Large intestine (tissue), 3 donors: ENCODE measurements at regions not wholly inside any gene's neighbourhood (a gene's known extent, or its start where the extent isn't known, plus 50 kb on each side); places are given as distances from the start of the nearest gene placed in this dataset.

ENCODE experiments used
- DNase-seq, 2 donors: peaks; one replicate each; pipeline versions ENCODE4 v3.0.0 to v3.0.0-alpha.2; 2013
- H3K27ac ChIP-seq: one replicate; pipeline ENCODE4 v1.5.1; 2013; ENCODE audit warnings: low read length
- H3K27me3 ChIP-seq: 2 replicates; pipeline ENCODE4 v1.6.1; 2013; ENCODE audit warnings: low read length; ENCODE audit not compliant: control insufficient read depth, insufficient read depth
- H3K36me3 ChIP-seq: 2 replicates; pipeline ENCODE4 v1.6.1; 2013; ENCODE audit warnings: low read length; ENCODE audit not compliant: control insufficient read depth, insufficient read depth
- H3K4me1 ChIP-seq: one replicate; pipeline ENCODE4 v1.6.1; 2013; ENCODE audit warnings: low read length; ENCODE audit not compliant: control insufficient read depth, insufficient read depth
- H3K4me3 ChIP-seq: one replicate; pipeline ENCODE4 v1.5.1; 2013; ENCODE audit warnings: low read length
- H3K9me3 ChIP-seq: one replicate; pipeline ENCODE4 v1.6.1; 2013; ENCODE audit warnings: mild to moderate bottlenecking, low read depth, low read length, moderate library complexity; ENCODE audit not compliant: control insufficient read depth
- WGBS: methylation state at CpG from one replicate; pipeline ENCODE4 v1.1.5; 2013; ENCODE audit warnings: low lambda C conversion rate; ENCODE audit not compliant: insufficient coverage; 5-methylcytosine and 5-hydroxymethylcytosine counted together

DNA sequence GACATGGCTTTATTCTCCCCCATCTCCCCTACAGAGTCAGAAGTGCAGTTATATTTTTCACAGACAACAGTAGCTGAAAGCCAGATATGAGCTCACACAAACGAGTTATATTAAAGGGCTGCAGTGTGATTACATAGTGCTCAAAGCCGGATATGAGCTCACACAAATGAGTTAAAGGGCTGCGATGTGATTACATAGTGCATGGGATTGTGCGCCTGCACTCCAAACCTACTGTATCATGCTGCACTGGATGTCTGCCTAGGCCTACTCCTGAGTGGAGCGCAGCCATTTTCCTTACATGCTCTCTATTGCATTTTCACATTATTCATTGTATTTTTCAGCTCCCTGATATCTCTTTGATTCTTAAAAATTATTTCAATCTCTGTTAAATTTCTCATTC lies 414.6 kb upstream of the LARGE1 start:
- Histone ChIP-seq H3K4me1 (no peaks in the 10 kb centered on the region), H3K9me3 (no peaks in the 10 kb centered on the region), H3K27ac (no peak overlapping the region), H3K4me3 (no peak overlapping the region), H3K27me3 (no peaks in the 10 kb centered on the region), H3K36me3 (no peaks in the 10 kb centered on the region)
- no CpG with 5 or more reads among the region's 5 CpGs for WGBS
- no peak for DNase-seq

DNA sequence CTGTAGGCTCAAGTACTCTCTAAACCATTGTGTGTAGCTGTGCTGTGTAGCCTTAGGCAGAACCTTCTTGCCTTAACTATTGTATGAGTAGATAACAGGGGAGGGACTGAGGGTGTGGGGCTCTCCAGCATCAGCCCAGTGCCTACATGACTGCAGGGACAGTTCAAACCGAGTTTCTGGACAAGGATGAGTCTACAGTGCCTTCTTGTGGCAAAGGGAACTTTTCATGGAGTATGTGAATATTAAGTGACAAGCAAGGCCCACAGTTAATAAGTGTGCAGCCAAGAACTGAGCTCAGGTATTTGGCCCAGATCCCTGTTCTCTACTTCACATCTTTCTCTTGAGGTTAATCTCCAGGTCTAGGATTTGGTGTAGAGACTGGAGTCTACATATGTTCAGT lies 424.4 kb upstream of the LARGE1 start:
- no peak for DNase-seq

DNA sequence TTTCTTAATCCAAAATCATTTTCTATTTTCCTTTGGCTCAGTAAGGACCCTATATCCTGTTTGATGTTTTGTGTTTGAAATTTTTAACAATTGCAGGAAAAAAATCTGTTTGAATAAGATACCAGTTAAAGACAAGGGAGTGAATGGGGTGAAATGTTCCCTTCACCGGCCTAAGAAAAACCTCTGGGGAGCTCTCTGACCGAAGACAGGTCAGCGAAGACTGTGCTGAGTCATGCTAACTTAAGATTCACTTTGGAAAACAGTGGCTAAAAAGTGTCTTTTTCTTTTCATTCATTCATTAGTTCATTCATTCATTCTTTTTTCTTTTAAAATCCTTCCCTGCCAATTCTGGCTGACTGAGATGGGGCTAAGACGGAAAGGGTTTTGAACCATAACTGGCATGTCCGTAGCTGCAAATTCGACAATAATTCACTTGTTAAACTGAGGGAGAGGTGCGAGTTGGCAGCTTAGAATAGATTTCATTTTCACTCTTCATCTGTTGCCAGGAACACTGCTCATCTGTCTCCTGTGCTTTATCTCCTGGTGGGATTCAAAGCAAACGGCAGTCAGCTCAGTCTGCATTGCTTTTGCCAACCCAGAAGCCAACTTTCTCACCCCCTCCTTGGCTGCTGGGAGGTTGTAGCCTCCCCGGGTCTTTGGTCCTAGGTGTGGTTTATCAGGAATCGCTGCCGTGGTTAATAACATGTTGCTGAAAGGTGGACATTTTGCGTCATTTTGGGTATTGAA lies 434.0 kb upstream of the LARGE1 start:
- no peak for DNase-seq
- no peaks in the 10 kb centered on the region for H3K9me3 ChIP-seq
- no peak overlapping the region for H3K4me3 ChIP-seq
- no peak overlapping the region for H3K27ac ChIP-seq
- no peaks in the 10 kb centered on the region for H3K36me3 ChIP-seq
- no peaks in the 10 kb centered on the region for H3K4me1 ChIP-seq
- 83% methylated on average over 6 of the region's 12 CpGs for WGBS
- no peaks in the 10 kb centered on the region for H3K27me3 ChIP-seq

More for the DNA sequence above, 424.4 kb upstream of the LARGE1 start:
- Histone ChIP-seq H3K4me3 (no peak overlapping the region), H3K27ac (no peak overlapping the region), H3K36me3 (no peaks in the 10 kb centered on the region), H3K27me3 (no peaks in the 10 kb centered on the region), H3K4me1 (no peaks in the 10 kb centered on the region), H3K9me3 (no peaks in the 10 kb centered on the region)
- WGBS = no CpG with 5 or more reads among the region's 1 CpG

DNA sequence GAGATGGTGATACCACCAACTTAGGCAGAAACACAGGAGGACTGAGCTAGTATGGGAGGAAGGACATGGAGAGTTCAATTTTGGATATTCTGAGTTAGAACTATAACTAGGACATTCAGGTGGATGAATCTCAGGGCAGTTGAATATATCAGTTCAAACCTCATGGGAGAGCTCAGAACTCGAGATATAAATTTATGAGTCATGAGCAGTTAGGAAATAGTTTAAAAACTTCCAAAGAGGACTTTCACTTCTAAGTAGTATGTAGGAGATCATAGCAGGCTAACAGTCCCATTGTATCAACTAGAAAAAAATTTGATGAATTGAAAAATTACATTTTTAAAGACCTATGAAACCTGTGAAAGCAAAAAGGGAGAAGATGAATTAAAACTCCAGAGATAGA lies 436.2 kb upstream of the LARGE1 start:
- H3K9me3 ChIP-seq = no peaks in the 10 kb centered on the region
- 80% methylated on average over 1 of the region's 1 CpG for WGBS
- DNase-seq = no peak
- no peak overlapping the region for H3K27ac ChIP-seq
- no peaks in the 10 kb centered on the region for H3K36me3 ChIP-seq
- no peak overlapping the region for H3K4me3 ChIP-seq
- H3K27me3 ChIP-seq = no peaks in the 10 kb centered on the region
- H3K4me1 ChIP-seq = no peaks in the 10 kb centered on the region

DNA sequence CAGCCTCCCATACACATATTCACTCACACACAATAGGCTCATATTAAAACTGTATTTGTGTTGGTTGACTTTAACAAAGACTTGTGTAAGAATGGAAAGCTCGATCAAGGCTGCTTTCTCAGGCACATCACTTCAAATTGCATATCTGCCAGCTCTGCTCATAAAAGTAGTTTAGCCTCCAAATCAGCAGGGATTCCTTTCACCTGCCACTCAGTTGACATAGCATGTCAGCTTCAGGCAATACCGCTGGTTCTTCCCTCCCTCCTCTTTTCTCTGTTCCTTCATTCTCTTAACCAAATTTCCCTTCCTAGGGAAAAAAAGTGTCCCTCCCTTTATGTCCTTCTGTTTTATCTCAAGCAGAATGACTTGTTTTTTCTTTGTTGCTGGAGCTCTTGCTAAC lies 450.4 kb upstream of the LARGE1 start:
- Histone ChIP-seq H3K9me3 (no peaks in the 10 kb centered on the region), H3K27me3 (no peaks in the 10 kb centered on the region), H3K27ac (no peak overlapping the region), H3K36me3 (no peaks in the 10 kb centered on the region), H3K4me1 (no peaks in the 10 kb centered on the region), H3K4me3 (no peak overlapping the region)
- no peak for DNase-seq
- WGBS = 90% methylated on average over 1 of the region's 2 CpGs

DNA sequence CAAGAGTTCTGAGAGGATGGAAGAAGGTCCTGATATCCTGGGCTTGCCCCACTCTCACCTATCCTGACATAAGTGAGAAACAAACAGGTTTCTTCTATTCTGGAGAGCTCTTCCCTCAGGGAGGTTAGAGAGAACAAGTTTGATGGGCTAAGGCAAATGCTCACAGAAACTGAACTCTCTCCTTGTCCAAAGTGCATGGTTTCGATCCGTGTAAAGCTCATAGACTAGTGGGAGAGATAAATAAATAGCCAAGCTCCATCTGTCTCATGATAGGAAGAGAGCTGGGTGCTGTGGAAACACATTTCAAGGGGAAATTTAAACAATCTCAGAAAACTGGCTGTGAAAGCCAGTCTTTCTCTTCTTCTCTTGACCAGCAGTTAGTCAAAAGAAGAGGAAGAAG lies 459.5 kb upstream of the LARGE1 start:
- Histone ChIP-seq H3K4me1 (no peaks in the 10 kb centered on the region), H3K27me3 (no peaks in the 10 kb centered on the region), H3K9me3 (no peaks in the 10 kb centered on the region), H3K4me3 (no peak overlapping the region), H3K36me3 (no peaks in the 10 kb centered on the region), H3K27ac (no peak overlapping the region)
- no peak for DNase-seq
- no CpG with 5 or more reads among the region's 2 CpGs for WGBS

DNA sequence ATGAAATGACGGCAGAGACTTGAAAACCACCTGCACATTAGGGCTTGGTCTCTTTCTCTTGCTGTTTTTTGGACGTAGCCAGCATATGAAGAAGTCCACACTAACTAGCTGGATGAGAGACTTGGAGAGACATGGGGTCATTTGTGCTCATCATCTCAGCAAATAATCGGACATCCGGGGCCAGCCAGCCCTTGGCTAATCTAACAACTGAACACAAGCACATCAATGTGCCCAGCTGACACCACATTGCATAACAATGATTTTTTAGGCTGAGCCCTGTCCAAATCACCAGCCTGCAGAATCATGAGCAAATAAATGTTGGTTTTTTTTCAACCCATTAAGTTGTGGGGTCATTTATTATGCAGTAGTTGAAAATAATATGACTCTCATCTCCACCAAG lies 460.3 kb upstream of the LARGE1 start:
- no CpG with 5 or more reads among the region's 4 CpGs for WGBS
- Histone ChIP-seq H3K9me3 (no peaks in the 10 kb centered on the region), H3K27ac (no peak overlapping the region), H3K27me3 (no peaks in the 10 kb centered on the region), H3K4me1 (no peaks in the 10 kb centered on the region), H3K36me3 (no peaks in the 10 kb centered on the region), H3K4me3 (no peak overlapping the region)
- no peak for DNase-seq

DNA sequence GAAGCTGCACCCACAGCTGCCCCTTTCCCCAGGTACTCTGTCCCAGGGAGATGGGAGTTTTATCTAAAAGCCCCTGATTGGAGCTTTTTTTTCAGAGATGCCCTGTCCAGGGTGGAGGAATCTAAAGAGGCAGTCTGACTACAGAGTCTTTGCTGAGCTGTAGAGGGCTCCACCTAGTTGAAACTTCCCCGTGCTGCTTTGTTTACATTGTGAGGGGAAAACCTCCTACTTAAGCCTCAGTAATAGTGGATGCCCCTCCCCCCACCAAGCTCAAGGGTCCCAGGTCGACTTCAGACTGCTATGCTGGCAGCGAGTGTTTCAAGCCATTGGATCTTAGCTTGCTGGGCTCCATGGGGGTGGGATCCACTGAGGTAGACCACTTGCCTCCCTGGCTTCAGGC lies 470.1 kb upstream of the LARGE1 start:
- Histone ChIP-seq H3K9me3 (no peaks in the 10 kb centered on the region), H3K4me3 (no peak overlapping the region), H3K36me3 (no peaks in the 10 kb centered on the region), H3K27ac (no peak overlapping the region), H3K27me3 (no peaks in the 10 kb centered on the region), H3K4me1 (no peaks in the 10 kb centered on the region)
- no CpG with 5 or more reads among the region's 3 CpGs for WGBS
- no peak for DNase-seq

DNA sequence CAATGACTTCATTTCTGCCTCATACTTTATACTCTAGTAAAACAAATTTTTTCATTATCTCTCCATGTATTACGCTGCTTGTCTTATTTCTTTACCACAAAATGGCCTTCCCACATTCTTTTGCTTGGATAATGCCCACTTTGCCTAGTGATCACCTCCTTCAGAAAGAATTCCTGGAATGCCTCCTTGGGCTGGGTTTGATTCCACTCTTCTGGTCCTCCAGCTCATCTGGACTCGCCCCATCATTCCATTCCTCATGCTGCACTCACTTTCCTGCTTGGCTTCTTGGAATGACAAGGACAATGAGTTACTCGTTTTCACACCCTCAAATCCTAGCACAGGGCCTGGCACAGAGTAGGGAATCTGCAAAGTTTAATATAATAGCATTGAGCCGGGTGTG lies 475.1 kb upstream of the LARGE1 start:
- no peak overlapping the region for H3K27ac ChIP-seq
- H3K4me3 ChIP-seq = no peak overlapping the region
- no peak for DNase-seq
- H3K9me3 ChIP-seq = no peaks in the 10 kb centered on the region
- no peaks in the 10 kb centered on the region for H3K36me3 ChIP-seq
- H3K4me1 ChIP-seq = no peaks in the 10 kb centered on the region
- no peaks in the 10 kb centered on the region for H3K27me3 ChIP-seq
- WGBS = no CpG with 5 or more reads among the region's 4 CpGs

DNA sequence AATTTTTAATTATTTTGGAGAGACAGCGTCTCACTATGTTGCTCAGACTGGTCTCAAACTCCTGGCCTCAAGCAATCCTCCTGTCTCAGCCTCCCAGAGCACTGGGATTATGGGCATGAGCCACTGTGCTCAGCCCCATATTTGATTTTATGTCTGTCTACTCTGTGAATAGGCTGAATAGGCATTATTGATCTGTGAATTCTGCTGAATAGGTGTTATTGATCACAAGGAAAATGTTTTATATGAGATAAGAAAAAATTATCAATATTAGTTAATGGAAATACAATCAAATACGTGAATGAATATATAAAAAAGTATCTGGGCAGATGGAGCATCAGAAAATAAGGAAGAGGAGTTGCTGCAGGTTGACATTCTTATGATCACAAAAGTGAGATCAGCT lies 483.4 kb upstream of the LARGE1 start:
- Histone ChIP-seq H3K27ac (no peak overlapping the region), H3K4me1 (no peaks in the 10 kb centered on the region), H3K4me3 (no peak overlapping the region), H3K36me3 (no peaks in the 10 kb centered on the region), H3K9me3 (no peaks in the 10 kb centered on the region), H3K27me3 (no peaks in the 10 kb centered on the region)
- 73% methylated on average over 1 of the region's 2 CpGs for WGBS
- no peak for DNase-seq

DNA sequence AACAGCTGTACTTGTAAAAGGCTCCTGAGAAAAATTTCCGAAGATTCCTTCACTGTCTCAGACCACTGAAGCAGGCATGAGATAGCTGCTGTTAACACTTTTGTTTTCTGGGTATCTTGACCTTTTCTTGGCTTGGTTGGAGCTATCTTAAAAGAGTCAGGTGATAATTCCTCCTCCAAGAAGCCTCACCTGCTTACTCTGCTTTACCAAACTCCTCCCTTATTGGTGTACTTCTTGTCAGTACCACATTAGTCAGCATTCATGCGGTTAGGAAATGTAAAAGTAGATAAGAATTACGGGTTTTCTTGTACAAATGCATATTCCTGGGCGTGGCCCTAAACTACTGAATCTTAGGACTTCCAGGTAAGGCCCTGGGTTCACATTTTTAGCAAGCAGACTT lies 489.8 kb upstream of the LARGE1 start:
- H3K4me1 ChIP-seq = no peaks in the 10 kb centered on the region
- H3K9me3 ChIP-seq = no peaks in the 10 kb centered on the region
- H3K4me3 ChIP-seq = no peak overlapping the region
- H3K36me3 ChIP-seq = no peaks in the 10 kb centered on the region
- no peaks in the 10 kb centered on the region for H3K27me3 ChIP-seq
- 43% methylated on average over 2 of the region's 4 CpGs for WGBS
- no peak for DNase-seq
- no peak overlapping the region for H3K27ac ChIP-seq
